Esophagus squamous epithelium (tissue), 4 donors: ENCODE measurements at regions not wholly inside any gene's neighbourhood (a gene's known extent, or its start where the extent isn't known, plus 50 kb on each side); places are given as distances from the start of the nearest gene placed in this dataset.

Experiments used
- CTCF ChIP-seq, 6 experiments: fragments of 450-650 bp in 4 of 6; fragments of 200-600 bp in 2 of 6; sonication (generic) in 2 of 6; IDR thresholded peaks; one replicate each; pipeline ENCODE4 v1.5.1; 2016 to 2019; ENCODE audit warnings: antibody characterized with exemption in 6 of 6, mild to moderate bottlenecking in 4 of 6, moderate library complexity in 4 of 6
- POLR2A ChIP-seq, 4 donors: fragments of 450-650 bp; IDR thresholded peaks; one replicate each; pipeline ENCODE4 v1.6.1; 2017; ENCODE audit warnings: antibody characterized with exemption in 4 of 4, mild to moderate bottlenecking in 4 of 4, moderate library complexity in 3 of 4

GRCh38 chr4:3368334-3368733 lies 73.4 kb upstream of the HGFAC start:
- TF ChIP-seq CTCF (IDR thresholded peaks at IDR 0.05) (no peak), POLR2A (IDR thresholded peaks at IDR 0.05) (no peak)
